HCT116 (cell line): ENCODE measurements at regions not wholly inside any gene's neighbourhood (a gene's known extent, or its start where the extent isn't known, plus 50 kb on each side); places are given as distances from the start of the nearest gene placed in this dataset.

Experiments used
- ATAC-seq: fragments of 200-7000 bp; cut with Tn5 transposase; 2 replicates; pipeline ENCODE4 v1.9.1; 2020; ENCODE audit warnings: mild to moderate bottlenecking, moderate library complexity
- BruUV-seq: library from RNA; stranded (reverse); fragments of 400-500 nt; replicated peaks from 2 replicates; lab custom pipeline; 2021; lab: Mats Ljungman, UMichigan
- CTCF ChIA-PET: fragments of 300-600 bp; sonication (Branson Sonifier 250); formaldehyde crosslinking; loops from one replicate; lab custom pipeline; 2021; ENCODE audit warnings: antibody characterized with exemption; lab: Charles Lee
- POLR2A ChIA-PET: fragments of 300-600, 350-600 bp; sonication (Branson Sonifier 250); formaldehyde crosslinking; loops from one replicate; lab custom pipeline; 2021; ENCODE audit warnings: antibody characterized with exemption; lab: Charles Lee
- RAD21 ChIA-PET, 2 experiments: fragments of 300-600 bp; sonication (Branson Sonifier 250); formaldehyde crosslinking; loops; one replicate each; lab custom pipeline; 2023; ENCODE audit warnings: low total read pairs in 2 of 2; ENCODE audit not compliant: uncharacterized antibody in 2 of 2, unreplicated experiment in 2 of 2, low non-redundant PET in 1 of 2; lab: Charles Lee
- DNase-seq: peaks from one replicate; pipeline ENCODE4 v3.0.0-alpha.2; 2010; ENCODE audit warnings: low read depth, low spot score
- H2AFZ ChIP-seq: fragments of 200-600 bp; shearing (Covaris generic), sonication (generic); 2 replicates; pipeline ENCODE4 v1.6.1; 2017; ENCODE audit warnings: low read depth, mixed run types, mixed read lengths, antibody characterized with exemption, low read length; ENCODE audit not compliant: poor library complexity, severe bottlenecking
- H3K27ac ChIP-seq: 2 replicates; pipeline ENCODE4 v1.5.1; 2012; ENCODE audit warnings: low read depth, low read length
- H3K27me3 ChIP-seq: fragments of 200-600 bp; sonication (generic); 2 replicates; pipeline ENCODE4 v1.6.1; 2016; ENCODE audit warnings: mixed run types, low read length, mixed read lengths; ENCODE audit not compliant: insufficient read depth
- H3K36me3 ChIP-seq, 2 experiments: fragments of 200-500 bp in 1 of 2; fragments of 200-600 bp in 1 of 2; sonication (Bioruptor generic) in 1 of 2; sonication (generic) in 1 of 2; 2 replicates each; pipeline versions ENCODE4 v1.5.1 to v1.6.1; 2014 to 2016; ENCODE audit warnings: low read length in 2 of 2, inconsistent platforms in 1 of 2, mixed read lengths in 1 of 2, mixed run types in 1 of 2; ENCODE audit not compliant: insufficient read depth in 2 of 2, control insufficient read depth in 1 of 2
- H3K4me1 ChIP-seq, 2 experiments: fragments of 200-600 bp in 1 of 2; sonication (generic) in 1 of 2; 2 replicates each; pipeline versions ENCODE4 v1.5.1 to v1.6.1; 2012 to 2017; ENCODE audit warnings: low read length in 2 of 2, inconsistent platforms in 1 of 2, mild to moderate bottlenecking in 1 of 2, mixed read lengths in 1 of 2, mixed run types in 1 of 2, moderate library complexity in 1 of 2; ENCODE audit not compliant: insufficient read depth in 2 of 2, control insufficient read depth in 1 of 2
- H3K4me2 ChIP-seq: fragments of 200-600 bp; sonication (generic); 2 replicates; pipeline ENCODE4 v1.6.1; 2017; ENCODE audit warnings: mixed run types, low read length, mixed read lengths
- H3K4me3 ChIP-seq, 2 experiments: fragments of 200-600 bp in 1 of 2; sonication (generic) in 1 of 2; replicated peaks in 1 of 2; 2 replicates each; pipeline ENCODE4 v1.5.1; 2011 to 2016; ENCODE audit warnings: low read length in 2 of 2, control low read depth in 1 of 2, low read depth in 1 of 2, mild to moderate bottlenecking in 1 of 2, mixed read lengths in 1 of 2, mixed run types in 1 of 2
- H3K79me2 ChIP-seq: fragments of 200-600 bp; sonication (generic); 2 replicates; pipeline ENCODE4 v1.6.1; 2017; ENCODE audit warnings: mild to moderate bottlenecking, mixed run types, low read length, moderate library complexity, mixed read lengths; ENCODE audit not compliant: insufficient read depth
- H3K9ac ChIP-seq: fragments of 200-600 bp; sonication (generic); 2 replicates; pipeline ENCODE4 v1.6.1; 2016; ENCODE audit warnings: low read length, mixed read lengths
- H3K9me2 ChIP-seq: fragments of 200-600 bp; sonication (generic), shearing (Covaris generic); 2 replicates; pipeline ENCODE4 v1.6.1; 2017; ENCODE audit warnings: mixed run types, mild to moderate bottlenecking, moderate library complexity; ENCODE audit not compliant: insufficient read depth
- H3K9me3 ChIP-seq, 2 experiments: fragments of 200-500 bp in 1 of 2; fragments of 200-600 bp in 1 of 2; sonication (Bioruptor generic) in 1 of 2; sonication (generic) in 1 of 2; 2 replicates each; pipeline ENCODE4 v1.6.1; 2014 to 2017; ENCODE audit warnings: low read length in 2 of 2, mixed read lengths in 2 of 2, inconsistent platforms in 1 of 2, low read depth in 1 of 2, mild to moderate bottlenecking in 1 of 2, mixed run types in 1 of 2, moderate library complexity in 1 of 2; ENCODE audit not compliant: control insufficient read depth in 1 of 2, insufficient read depth in 1 of 2
- H4K20me1 ChIP-seq: fragments of 200-600 bp; sonication (generic), shearing (Covaris generic); 2 replicates; pipeline ENCODE4 v1.6.1; 2017; ENCODE audit warnings: mixed run types, mild to moderate bottlenecking, moderate library complexity; ENCODE audit not compliant: insufficient read depth
- CEBPB ChIP-seq: IDR thresholded peaks from 2 replicates; pipeline ENCODE4 v1.6.1; 2012; ENCODE audit warnings: low read depth
- EGR1 ChIP-seq: IDR thresholded peaks from 2 replicates; pipeline ENCODE4 v1.6.1; 2012; ENCODE audit warnings: low read depth
- EZH2 ChIP-seq: fragments of 200-600 bp; sonication (generic); IDR thresholded peaks from 2 replicates; pipeline ENCODE4 v1.6.1; 2017; ENCODE audit warnings: antibody characterized with exemption, mixed run types
- JUND ChIP-seq: IDR thresholded peaks from 2 replicates; pipeline ENCODE4 v1.6.1; 2012
- POLR2AphosphoS5 ChIP-seq: IDR thresholded peaks from 2 replicates; pipeline ENCODE4 v1.6.1; 2011; ENCODE audit warnings: mild to moderate bottlenecking, low read depth, low read length, moderate library complexity
- RAD21 ChIP-seq: IDR thresholded peaks from 2 replicates; pipeline ENCODE4 v1.6.1; 2012; ENCODE audit warnings: low read depth, mild to moderate bottlenecking
- SIN3A ChIP-seq: IDR thresholded peaks from 2 replicates; pipeline ENCODE4 v1.6.1; 2012; ENCODE audit warnings: low read depth
- SRF ChIP-seq: IDR thresholded peaks from 2 replicates; pipeline ENCODE4 v1.6.1; 2012; ENCODE audit warnings: low read depth
- TCF7L2 ChIP-seq: IDR thresholded peaks from 2 replicates; pipeline ENCODE4 v1.7.0; 2011; ENCODE audit warnings: borderline replicate concordance, inconsistent platforms; ENCODE audit not compliant: insufficient read depth, insufficient read length; ENCODE audit errors: extremely low read depth
- ZNF274 ChIP-seq: fragments of 200-500 bp; sonication (Bioruptor generic); IDR thresholded peaks from 2 replicates; pipeline ENCODE4 v1.6.1; 2014; ENCODE audit warnings: mild to moderate bottlenecking, low read depth, low read length, inconsistent platforms
- intact Hi-C: fragments of 100-400 bp; cut with micrococcal nuclease; formaldehyde crosslinking; loops from 2 replicates; pipeline ENCODE4 v1.10.0; 2022
- TF ChIP-seq, protein P1 (sequence below): IDR thresholded peaks from 2 replicates; pipeline ENCODE4 v1.6.1; 2011; ENCODE audit warnings: mild to moderate bottlenecking, low read length, moderate library complexity; ENCODE audit not compliant: insufficient replicate concordance; ENCODE audit errors: extremely low read depth
- TF ChIP-seq, protein P2 (sequence below): IDR thresholded peaks from 2 replicates; pipeline ENCODE4 v1.6.1; 2012
- TF ChIP-seq, protein P3 (sequence below): IDR thresholded peaks from 2 replicates; pipeline ENCODE4 v1.6.1; 2012; ENCODE audit warnings: low read depth
- TF ChIP-seq, protein P4 (sequence below), 3 experiments: fragments of 200-600 bp in 1 of 3; sonication (generic) in 1 of 3; IDR thresholded peaks in 2 of 3; conservative IDR thresholded peaks in 1 of 3; 2 replicates each; pipeline ENCODE4 v1.5.1; 2012 to 2017; ENCODE audit warnings: low read depth in 2 of 3, low read length in 2 of 3, antibody characterized with exemption in 1 of 3, borderline replicate concordance in 1 of 3, control low read depth in 1 of 3, mild to moderate bottlenecking in 1 of 3, mixed read lengths in 1 of 3, mixed run types in 1 of 3, moderate library complexity in 1 of 3; ENCODE audit not compliant: insufficient read depth in 1 of 3

DNA sequence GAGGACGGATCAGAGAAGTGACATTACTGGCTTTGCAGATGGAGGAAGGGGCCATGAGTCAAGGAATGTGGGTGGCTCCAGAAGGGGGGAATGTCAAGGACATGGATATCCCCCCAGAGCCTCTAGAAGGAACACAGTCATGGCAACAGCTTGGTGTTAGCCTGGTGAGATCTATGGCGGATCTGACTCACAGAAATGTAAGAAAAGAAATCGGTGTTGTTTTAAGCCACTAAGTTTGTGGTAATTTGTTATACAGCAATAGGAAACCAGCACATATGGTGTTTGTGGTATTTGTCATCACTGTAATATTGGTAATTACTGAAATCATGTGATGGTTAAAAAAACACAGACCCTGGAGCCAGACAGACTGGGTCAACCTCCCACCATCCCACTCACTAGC, 236.2 kb downstream of the SETD4 start:
- no peak for DNase-seq
- TF ChIP-seq JUND, result no peak
- TF ChIP-seq SIN3A, result no peak
- no peak for TF ChIP-seq POLR2AphosphoS5
- BruUV-seq, result no TSS peak
- intact Hi-C loops, result no loop called here
- H3K79me2 ChIP-seq, result no peaks in the 10 kb centered on the region
- H3K27me3 ChIP-seq, result no peaks in the 10 kb centered on the region
- no peaks in the 10 kb centered on the region for H3K9me2 ChIP-seq
- H3K36me3 ChIP-seq, result no peaks in the 10 kb centered on the region
- ChIA-PET RAD21 (no interaction called here), CTCF (no interaction called here), POLR2A (no interaction called here)
- no peak for ATAC-seq
- no peaks in the 10 kb centered on the region for H4K20me1 ChIP-seq
- peaks cover 22 to 31% of the 10 kb centered on the region in 2 experiments for H3K4me1 ChIP-seq
- H3K9me3 ChIP-seq, result no peaks in the 10 kb centered on the region
- no peak overlapping the region for H3K4me3 ChIP-seq
- H3K27ac ChIP-seq, result no peak overlapping the region
- no peak overlapping the region for H3K9ac ChIP-seq
- H3K4me2 ChIP-seq, result no peak overlapping the region
- no peak overlapping the region for H2AFZ ChIP-seq

DNA sequence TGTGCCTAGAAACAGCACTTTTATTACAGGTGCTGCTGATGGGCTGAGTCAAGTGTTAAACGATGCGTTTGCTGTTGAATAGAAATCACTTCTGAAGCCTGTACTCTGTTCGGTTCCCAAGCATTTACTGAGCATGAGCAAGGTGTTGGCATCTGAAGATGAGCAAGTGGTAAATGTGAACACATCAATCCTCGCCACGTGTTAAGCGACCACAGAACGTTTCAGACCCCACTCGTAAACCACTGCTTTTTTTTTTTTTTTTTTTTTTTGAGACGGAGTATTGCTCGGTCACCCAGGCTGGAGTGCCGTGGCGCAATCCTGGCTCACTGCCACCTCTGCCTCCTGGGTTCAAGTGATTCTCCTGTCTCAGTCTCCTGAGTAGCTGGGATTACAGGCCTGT, 241.2 kb downstream of the SETD4 start:
- ATAC-seq, result no peak
- H3K27me3 ChIP-seq, result no peaks in the 10 kb centered on the region
- no peaks in the 10 kb centered on the region for H3K36me3 ChIP-seq
- DNase-seq, result no peak
- no peak overlapping the region for H3K4me3 ChIP-seq
- POLR2A ChIA-PET, result no interaction called here
- intact Hi-C loops, result no loop called here
- H3K9me2 ChIP-seq, result no peaks in the 10 kb centered on the region
- H3K4me1 ChIP-seq, result no peaks in the 10 kb centered on the region
- no peak overlapping the region for H3K27ac ChIP-seq
- no peaks in the 10 kb centered on the region for H4K20me1 ChIP-seq
- H3K9ac ChIP-seq, result no peak overlapping the region
- RAD21 ChIA-PET, result no interaction called here
- no peaks in the 10 kb centered on the region for H3K79me2 ChIP-seq
- BruUV-seq, result no TSS peak
- H2AFZ ChIP-seq, result no peak overlapping the region
- CTCF ChIA-PET, result no interaction called here
- H3K9me3 ChIP-seq, result no peaks in the 10 kb centered on the region
- H3K4me2 ChIP-seq, result no peak overlapping the region
- TF ChIP-seq ZNF274 (no peak), RAD21 (no peak), EGR1 (no peak), TCF7L2 (no peak), CEBPB (no peak), EZH2 (no peak), SIN3A (no peak), SRF (no peak)
- TF ChIP-seq, protein P1, sequence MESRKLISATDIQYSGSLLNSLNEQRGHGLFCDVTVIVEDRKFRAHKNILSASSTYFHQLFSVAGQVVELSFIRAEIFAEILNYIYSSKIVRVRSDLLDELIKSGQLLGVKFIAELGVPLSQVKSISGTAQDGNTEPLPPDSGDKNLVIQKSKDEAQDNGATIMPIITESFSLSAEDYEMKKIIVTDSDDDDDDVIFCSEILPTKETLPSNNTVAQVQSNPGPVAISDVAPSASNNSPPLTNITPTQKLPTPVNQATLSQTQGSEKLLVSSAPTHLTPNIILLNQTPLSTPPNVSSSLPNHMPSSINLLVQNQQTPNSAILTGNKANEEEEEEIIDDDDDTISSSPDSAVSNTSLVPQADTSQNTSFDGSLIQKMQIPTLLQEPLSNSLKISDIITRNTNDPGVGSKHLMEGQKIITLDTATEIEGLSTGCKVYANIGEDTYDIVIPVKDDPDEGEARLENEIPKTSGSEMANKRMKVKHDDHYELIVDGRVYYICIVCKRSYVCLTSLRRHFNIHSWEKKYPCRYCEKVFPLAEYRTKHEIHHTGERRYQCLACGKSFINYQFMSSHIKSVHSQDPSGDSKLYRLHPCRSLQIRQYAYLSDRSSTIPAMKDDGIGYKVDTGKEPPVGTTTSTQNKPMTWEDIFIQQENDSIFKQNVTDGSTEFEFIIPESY, result no peak
- TF ChIP-seq, protein P2, sequence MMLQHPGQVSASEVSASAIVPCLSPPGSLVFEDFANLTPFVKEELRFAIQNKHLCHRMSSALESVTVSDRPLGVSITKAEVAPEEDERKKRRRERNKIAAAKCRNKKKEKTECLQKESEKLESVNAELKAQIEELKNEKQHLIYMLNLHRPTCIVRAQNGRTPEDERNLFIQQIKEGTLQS, result no peak
- TF ChIP-seq, protein P3, sequence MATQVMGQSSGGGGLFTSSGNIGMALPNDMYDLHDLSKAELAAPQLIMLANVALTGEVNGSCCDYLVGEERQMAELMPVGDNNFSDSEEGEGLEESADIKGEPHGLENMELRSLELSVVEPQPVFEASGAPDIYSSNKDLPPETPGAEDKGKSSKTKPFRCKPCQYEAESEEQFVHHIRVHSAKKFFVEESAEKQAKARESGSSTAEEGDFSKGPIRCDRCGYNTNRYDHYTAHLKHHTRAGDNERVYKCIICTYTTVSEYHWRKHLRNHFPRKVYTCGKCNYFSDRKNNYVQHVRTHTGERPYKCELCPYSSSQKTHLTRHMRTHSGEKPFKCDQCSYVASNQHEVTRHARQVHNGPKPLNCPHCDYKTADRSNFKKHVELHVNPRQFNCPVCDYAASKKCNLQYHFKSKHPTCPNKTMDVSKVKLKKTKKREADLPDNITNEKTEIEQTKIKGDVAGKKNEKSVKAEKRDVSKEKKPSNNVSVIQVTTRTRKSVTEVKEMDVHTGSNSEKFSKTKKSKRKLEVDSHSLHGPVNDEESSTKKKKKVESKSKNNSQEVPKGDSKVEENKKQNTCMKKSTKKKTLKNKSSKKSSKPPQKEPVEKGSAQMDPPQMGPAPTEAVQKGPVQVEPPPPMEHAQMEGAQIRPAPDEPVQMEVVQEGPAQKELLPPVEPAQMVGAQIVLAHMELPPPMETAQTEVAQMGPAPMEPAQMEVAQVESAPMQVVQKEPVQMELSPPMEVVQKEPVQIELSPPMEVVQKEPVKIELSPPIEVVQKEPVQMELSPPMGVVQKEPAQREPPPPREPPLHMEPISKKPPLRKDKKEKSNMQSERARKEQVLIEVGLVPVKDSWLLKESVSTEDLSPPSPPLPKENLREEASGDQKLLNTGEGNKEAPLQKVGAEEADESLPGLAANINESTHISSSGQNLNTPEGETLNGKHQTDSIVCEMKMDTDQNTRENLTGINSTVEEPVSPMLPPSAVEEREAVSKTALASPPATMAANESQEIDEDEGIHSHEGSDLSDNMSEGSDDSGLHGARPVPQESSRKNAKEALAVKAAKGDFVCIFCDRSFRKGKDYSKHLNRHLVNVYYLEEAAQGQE, result no peak
- TF ChIP-seq, protein P4, sequence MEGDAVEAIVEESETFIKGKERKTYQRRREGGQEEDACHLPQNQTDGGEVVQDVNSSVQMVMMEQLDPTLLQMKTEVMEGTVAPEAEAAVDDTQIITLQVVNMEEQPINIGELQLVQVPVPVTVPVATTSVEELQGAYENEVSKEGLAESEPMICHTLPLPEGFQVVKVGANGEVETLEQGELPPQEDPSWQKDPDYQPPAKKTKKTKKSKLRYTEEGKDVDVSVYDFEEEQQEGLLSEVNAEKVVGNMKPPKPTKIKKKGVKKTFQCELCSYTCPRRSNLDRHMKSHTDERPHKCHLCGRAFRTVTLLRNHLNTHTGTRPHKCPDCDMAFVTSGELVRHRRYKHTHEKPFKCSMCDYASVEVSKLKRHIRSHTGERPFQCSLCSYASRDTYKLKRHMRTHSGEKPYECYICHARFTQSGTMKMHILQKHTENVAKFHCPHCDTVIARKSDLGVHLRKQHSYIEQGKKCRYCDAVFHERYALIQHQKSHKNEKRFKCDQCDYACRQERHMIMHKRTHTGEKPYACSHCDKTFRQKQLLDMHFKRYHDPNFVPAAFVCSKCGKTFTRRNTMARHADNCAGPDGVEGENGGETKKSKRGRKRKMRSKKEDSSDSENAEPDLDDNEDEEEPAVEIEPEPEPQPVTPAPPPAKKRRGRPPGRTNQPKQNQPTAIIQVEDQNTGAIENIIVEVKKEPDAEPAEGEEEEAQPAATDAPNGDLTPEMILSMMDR (IDR thresholded peaks at IDR 0.05 in 2 of 3, conservative IDR thresholded peaks at IDR 0.05 in 1 of 3; ENCODE audit: borderline replicate concordance in 1 of 3, insufficient read depth in 1 of 3, low read depth in 2 of 3, low read length in 2 of 3), result no peak
